Prostate gland (tissue), 2 donors: ENCODE measurements at regions not wholly inside any gene's neighbourhood (a gene's known extent, or its start where the extent isn't known, plus 50 kb on each side); places are given as distances from the start of the nearest gene placed in this dataset.
"Not testable (repeated sequence)": the region's sequence is repeated elsewhere in the genome, so short reads cannot be mapped to it uniquely, and the experiment has no call there.

ENCODE experiments used
- DNase-seq: peaks from one replicate; pipeline ENCODE4 v3.0.0-alpha.2; 2019; ENCODE audit warnings: low spot score
- H3K27ac ChIP-seq, 2 donors: fragments of 200-600 bp; sonication (generic); 2 replicates each; pipeline ENCODE4 v1.5.1; 2017 to 2019
- H3K27me3 ChIP-seq: fragments of 200-600 bp; sonication (generic); replicated peaks from 2 replicates; pipeline ENCODE4 v1.5.1; 2019; ENCODE audit not compliant: insufficient read depth
- H3K36me3 ChIP-seq, 2 donors: fragments of 200-600 bp; sonication (generic); 1 replicate in 1 of 2; 2 replicates in 1 of 2; pipeline versions ENCODE4 v1.5.1 to v1.8.1; 2017 to 2019
- H3K4me1 ChIP-seq: fragments of 200-600 bp; sonication (generic); replicated peaks from 2 replicates; pipeline ENCODE4 v1.5.1; 2019
- H3K4me3 ChIP-seq, 2 donors: fragments of 200-600 bp; sonication (generic); 2 replicates each; pipeline ENCODE4 v1.5.1; 2017 to 2019
- H3K9me3 ChIP-seq: fragments of 200-600 bp; sonication (generic); 2 replicates; pipeline ENCODE4 v1.5.1; 2017
- POLR2A ChIP-seq: fragments of 450-650 bp; IDR thresholded peaks from one replicate; pipeline ENCODE4 v1.6.1; 2016; ENCODE audit warnings: antibody characterized with exemption, mild to moderate bottlenecking
- POLR2AphosphoS5 ChIP-seq: sonication (generic); formaldehyde crosslinking; IDR thresholded peaks from one replicate; pipeline ENCODE4 v1.6.1; 2017; ENCODE audit warnings: antibody characterized with exemption
- WGBS: methylation state at CpG from one replicate; pipeline ENCODE4 v1.1.5; 2018; 5-methylcytosine and 5-hydroxymethylcytosine counted together
- intact Hi-C: fragments of 100-400 bp; cut with DNase I; formaldehyde crosslinking; loops from one replicate; pipeline ENCODE4 v1.14.2; 2022
- TF ChIP-seq, protein P1 (sequence below), 4 experiments: fragments of 200-600 bp in 2 of 4; fragments of 450-650 bp in 2 of 4; sonication (generic) in 2 of 4; IDR thresholded peaks; 1 replicate in 3 of 4; 2 replicates in 1 of 4; pipeline ENCODE4 v1.5.1; 2016 to 2019; ENCODE audit warnings: antibody characterized with exemption in 4 of 4, mild to moderate bottlenecking in 2 of 4, moderate library complexity in 2 of 4

DNA sequence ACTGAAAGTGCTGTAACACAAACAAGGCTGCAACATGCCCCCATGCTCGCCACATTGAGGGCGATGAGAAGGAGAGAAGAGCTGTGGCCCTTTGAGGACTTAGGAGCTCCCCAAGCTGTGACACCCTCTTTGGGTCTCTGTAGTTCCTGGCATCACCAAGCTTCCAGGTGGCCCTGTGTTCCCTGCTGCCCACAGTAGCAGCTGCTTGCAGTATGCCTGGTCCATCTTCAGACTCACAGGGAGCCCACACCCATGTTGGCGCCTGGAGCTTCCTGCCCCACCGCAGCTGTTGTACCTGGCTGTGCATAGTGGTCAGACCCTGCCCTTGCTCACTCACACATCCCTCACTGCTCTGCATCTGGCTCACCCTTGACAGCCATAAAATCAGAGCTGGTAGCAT lies 401.2 kb upstream of the NRG3 start:
- no peak overlapping the region for H3K27ac ChIP-seq
- H3K4me1 ChIP-seq = no peaks in the 10 kb centered on the region
- DNase-seq = no peak
- H3K9me3 ChIP-seq = no peaks in the 10 kb centered on the region
- TF ChIP-seq POLR2AphosphoS5 = no peak
- TF ChIP-seq, protein P1, sequence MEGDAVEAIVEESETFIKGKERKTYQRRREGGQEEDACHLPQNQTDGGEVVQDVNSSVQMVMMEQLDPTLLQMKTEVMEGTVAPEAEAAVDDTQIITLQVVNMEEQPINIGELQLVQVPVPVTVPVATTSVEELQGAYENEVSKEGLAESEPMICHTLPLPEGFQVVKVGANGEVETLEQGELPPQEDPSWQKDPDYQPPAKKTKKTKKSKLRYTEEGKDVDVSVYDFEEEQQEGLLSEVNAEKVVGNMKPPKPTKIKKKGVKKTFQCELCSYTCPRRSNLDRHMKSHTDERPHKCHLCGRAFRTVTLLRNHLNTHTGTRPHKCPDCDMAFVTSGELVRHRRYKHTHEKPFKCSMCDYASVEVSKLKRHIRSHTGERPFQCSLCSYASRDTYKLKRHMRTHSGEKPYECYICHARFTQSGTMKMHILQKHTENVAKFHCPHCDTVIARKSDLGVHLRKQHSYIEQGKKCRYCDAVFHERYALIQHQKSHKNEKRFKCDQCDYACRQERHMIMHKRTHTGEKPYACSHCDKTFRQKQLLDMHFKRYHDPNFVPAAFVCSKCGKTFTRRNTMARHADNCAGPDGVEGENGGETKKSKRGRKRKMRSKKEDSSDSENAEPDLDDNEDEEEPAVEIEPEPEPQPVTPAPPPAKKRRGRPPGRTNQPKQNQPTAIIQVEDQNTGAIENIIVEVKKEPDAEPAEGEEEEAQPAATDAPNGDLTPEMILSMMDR (IDR thresholded peaks at IDR 0.05) = no peak
- no peak for TF ChIP-seq POLR2A
- H3K27me3 ChIP-seq = no peaks in the 10 kb centered on the region
- no peak overlapping the region for H3K4me3 ChIP-seq
- WGBS = 100% methylated on average over 4 of the region's 4 CpGs
- intact Hi-C loops = no loop called here
- no peaks in the 10 kb centered on the region for H3K36me3 ChIP-seq

DNA sequence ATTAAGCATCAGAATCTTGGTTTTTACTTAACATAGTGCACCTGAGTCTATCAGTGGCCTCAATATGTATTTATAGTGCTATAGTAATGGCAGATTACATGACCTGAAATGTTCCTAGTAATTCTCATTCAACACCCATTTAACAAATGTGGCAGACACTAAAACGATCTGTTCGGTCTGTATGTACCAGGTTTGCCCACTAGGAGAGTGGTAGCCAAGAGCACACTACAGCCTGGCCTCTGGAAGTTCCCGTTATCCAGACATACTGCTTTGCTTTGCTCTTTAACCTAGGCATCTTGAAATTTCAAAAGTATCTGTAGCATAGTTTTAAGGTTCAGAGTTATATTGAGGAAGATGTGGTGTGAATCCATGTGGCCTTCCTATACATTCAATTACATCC lies 395.7 kb upstream of the NRG3 start:
- H3K9me3 ChIP-seq = no peaks in the 10 kb centered on the region

DNA sequence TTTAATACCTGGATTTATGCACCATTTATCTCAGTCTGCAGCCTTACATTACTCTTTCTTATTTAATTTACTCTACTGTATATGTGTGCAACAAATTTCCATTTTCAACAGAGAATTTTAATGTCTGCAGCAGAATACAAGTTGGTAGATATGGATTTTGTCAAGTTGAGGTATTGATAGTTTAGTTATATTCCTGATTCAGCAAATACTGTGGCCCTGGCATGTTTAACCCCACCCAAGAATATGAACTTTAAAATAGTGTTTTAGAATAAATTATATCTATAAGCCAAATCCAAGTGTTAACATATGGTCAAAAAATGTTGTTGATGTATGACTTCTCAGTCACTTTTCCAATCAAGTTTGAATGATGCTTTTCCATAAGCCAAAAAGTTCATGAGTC lies 378.4 kb upstream of the NRG3 start:
- H3K27ac ChIP-seq = no peak overlapping the region

More for the DNA sequence above, 395.7 kb upstream of the NRG3 start:
- no peaks in the 10 kb centered on the region for H3K4me1 ChIP-seq
- intact Hi-C loops = no loop called here
- TF ChIP-seq, protein P1 (IDR thresholded peaks at IDR 0.05) = no peak
- no peak for TF ChIP-seq POLR2A
- TF ChIP-seq POLR2AphosphoS5 = no peak
- H3K4me3 ChIP-seq = no peak overlapping the region
- no peak overlapping the region for H3K27ac ChIP-seq
- H3K36me3 ChIP-seq = no peaks in the 10 kb centered on the region
- no peak for DNase-seq
- WGBS = 87% methylated on average over 3 of the region's 3 CpGs
- H3K27me3 ChIP-seq = no peaks in the 10 kb centered on the region

DNA sequence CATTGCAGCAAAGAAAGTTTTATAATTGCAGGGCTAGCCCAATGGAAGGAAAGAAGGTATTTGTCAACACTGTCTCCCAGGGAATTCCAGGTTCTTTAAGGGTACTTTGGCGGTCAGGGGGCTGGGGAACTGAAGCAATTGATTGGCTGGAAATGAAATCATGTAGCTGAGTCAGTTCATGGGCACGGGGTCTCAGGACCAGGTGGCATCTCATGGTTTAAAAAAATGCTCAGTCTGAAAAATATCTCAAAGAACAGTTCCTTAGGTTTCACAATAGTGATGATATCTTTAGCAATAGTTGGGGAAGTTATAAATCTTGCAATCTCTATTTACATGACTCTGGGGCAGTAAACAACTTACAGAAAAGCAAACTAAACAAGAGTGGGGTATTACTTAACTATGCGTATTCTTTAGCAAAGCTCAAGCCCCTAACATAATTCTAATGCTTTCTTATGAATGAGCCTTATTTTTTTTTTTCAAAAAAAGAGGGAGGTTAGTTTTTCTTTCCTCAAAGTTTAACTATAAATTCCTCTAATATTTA lies 376.9 kb upstream of the NRG3 start:
- Histone ChIP-seq H3K4me3 (no peak overlapping the region), H3K27ac (no peak overlapping the region), H3K4me1 (no peaks in the 10 kb centered on the region), H3K36me3 (no peaks in the 10 kb centered on the region), H3K9me3 (no peaks in the 10 kb centered on the region), H3K27me3 (no peaks in the 10 kb centered on the region)
- 42% methylated on average over 3 of the region's 3 CpGs for WGBS
- intact Hi-C loops = no loop called here
- DNase-seq = no peak
- no peak for TF ChIP-seq POLR2A
- TF ChIP-seq POLR2AphosphoS5 = no peak
- TF ChIP-seq, protein P1 (IDR thresholded peaks at IDR 0.05) = no peak

More for the DNA sequence above, 378.4 kb upstream of the NRG3 start:
- no peaks in the 10 kb centered on the region for H3K27me3 ChIP-seq
- H3K4me3 ChIP-seq = no peak overlapping the region
- no peaks in the 10 kb centered on the region for H3K4me1 ChIP-seq
- TF ChIP-seq, protein P1 (IDR thresholded peaks at IDR 0.05) = no peak
- TF ChIP-seq POLR2A = no peak
- TF ChIP-seq POLR2AphosphoS5 = no peak
- H3K9me3 ChIP-seq = no peaks in the 10 kb centered on the region
- intact Hi-C loops = no loop called here
- no peaks in the 10 kb centered on the region for H3K36me3 ChIP-seq
- no peak for DNase-seq

DNA sequence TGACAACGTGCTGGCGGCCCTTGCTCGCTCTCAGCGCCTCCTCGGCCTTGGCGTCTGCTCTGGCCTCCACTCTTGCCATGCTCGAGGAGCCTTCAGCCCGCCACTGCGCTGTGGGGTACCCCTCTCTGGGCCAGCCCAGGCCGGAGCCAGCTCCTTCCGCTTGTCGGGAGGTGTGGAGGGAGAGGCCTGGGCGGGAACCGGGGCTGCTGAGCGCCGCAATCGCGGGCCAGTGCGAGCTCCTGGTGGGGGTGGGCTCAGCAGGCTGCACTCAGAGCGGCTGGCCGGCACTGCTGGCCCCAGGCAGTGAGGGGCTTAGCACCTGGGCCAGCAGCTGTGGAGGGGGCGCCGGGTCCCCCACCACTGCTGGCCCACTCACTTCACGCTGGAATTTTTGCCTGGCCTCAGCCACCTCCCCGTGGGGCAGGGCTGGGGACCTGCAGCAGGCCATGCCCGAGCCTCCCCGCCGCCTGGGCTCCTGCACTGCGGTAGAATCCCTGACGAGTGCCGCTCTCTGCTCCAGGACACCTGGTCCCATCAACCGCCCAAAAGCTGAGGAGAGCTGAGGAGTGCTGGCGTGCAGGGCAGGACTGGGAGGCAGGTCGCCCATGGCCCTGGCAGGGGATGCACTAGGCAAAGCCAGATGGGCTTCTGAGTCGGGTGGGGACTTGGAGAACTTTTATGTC lies 372.2 kb upstream of the NRG3 start:
- Histone ChIP-seq H3K36me3 (no peaks in the 10 kb centered on the region), H3K9me3 (no peaks in the 10 kb centered on the region), H3K4me1 (no peaks in the 10 kb centered on the region), H3K4me3 (no peak overlapping the region), H3K27me3 (no peaks in the 10 kb centered on the region), H3K27ac (no peak overlapping the region)
- intact Hi-C loops = no loop called here
- TF ChIP-seq POLR2A (no peak), POLR2AphosphoS5 (no peak)
- TF ChIP-seq, protein P1 (IDR thresholded peaks at IDR 0.05) = no peak
- WGBS = 94% methylated on average over 28 of the region's 35 CpGs
- no peak for DNase-seq

DNA sequence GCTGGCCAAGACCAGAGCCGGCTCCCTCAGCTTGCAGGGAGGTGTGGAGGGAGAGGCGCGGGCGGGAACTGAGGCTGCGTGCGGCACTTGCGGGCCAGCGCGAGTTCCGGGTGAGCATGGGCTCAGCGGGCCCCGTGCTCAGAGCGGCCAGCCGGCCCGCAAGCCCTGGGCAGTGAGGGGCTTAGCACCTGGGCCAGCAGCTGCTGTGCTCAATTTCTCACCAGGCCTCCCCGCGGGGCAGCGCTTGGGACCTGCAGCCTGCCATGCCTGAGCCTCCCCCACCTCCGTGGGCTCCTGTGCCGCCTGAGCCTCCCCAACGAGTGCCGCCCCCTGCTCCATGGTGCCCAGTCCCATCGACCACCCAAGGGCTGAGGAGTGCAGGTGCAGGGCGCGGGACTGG lies 369.2 kb upstream of the NRG3 start:
- H3K4me1 ChIP-seq, H3K36me3 ChIP-seq, DNase-seq, H3K4me3 ChIP-seq, H3K27ac ChIP-seq, H3K27me3 ChIP-seq, intact Hi-C loops, H3K9me3 ChIP-seq: not testable (repeated sequence)
- WGBS = 95% methylated on average over 23 of the region's 25 CpGs
